ENCODE measurements at regions not wholly inside any gene's neighbourhood (a gene's known extent, or its start where the extent isn't known, plus 50 kb on each side); places are given as distances from the start of the nearest gene placed in this dataset.

DNA sequence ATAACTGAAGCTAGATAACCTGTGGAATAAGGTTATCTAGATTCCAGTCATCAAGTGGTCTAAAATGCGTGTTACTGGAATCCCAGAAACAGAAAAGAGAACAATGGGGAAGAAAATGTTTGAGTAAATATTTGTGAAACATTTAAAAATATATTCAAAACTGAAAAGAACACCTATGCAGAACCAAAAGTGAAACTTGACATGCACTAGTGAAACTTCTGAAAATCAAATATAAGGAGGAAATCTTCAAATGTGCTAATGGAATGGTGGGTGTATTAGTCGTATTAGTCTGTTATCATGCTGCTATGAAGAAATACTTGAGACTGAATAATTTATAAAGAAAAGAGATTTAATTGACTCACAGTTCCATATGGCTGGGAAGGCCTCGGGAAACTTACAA is 512.4 kb upstream of the KLHL4 start:
- TF ChIP-seq CEBPB (IDR thresholded peaks at IDR 0.05; ENCODE audit: low read depth, low read length) (no peak), ZNF274 (IDR thresholded peaks at IDR 0.05; ENCODE audit: borderline replicate concordance, extremely low read depth, low read length) (no peak), POLR2A (IDR thresholded peaks at IDR 0.05; ENCODE audit: control extremely low read depth in 1 of 2, low read depth in 2 of 2, low read length in 2 of 2) (no peak), CREB1 (IDR thresholded peaks at IDR 0.05) (no peak), EZH2 (IDR thresholded peaks at IDR 0.05; ENCODE audit: low read depth, low read length, severe bottlenecking) (no peak), JUND (IDR thresholded peaks at IDR 0.05; ENCODE audit: low read length) (no peak), TAF1 (IDR thresholded peaks at IDR 0.05; ENCODE audit: low read depth, low read length) (no peak), HDAC2 (IDR thresholded peaks at IDR 0.05; ENCODE audit: borderline replicate concordance in 1 of 2, low read depth in 2 of 2, low read length in 2 of 2) (no peak)
- TF ChIP-seq, protein P1, sequence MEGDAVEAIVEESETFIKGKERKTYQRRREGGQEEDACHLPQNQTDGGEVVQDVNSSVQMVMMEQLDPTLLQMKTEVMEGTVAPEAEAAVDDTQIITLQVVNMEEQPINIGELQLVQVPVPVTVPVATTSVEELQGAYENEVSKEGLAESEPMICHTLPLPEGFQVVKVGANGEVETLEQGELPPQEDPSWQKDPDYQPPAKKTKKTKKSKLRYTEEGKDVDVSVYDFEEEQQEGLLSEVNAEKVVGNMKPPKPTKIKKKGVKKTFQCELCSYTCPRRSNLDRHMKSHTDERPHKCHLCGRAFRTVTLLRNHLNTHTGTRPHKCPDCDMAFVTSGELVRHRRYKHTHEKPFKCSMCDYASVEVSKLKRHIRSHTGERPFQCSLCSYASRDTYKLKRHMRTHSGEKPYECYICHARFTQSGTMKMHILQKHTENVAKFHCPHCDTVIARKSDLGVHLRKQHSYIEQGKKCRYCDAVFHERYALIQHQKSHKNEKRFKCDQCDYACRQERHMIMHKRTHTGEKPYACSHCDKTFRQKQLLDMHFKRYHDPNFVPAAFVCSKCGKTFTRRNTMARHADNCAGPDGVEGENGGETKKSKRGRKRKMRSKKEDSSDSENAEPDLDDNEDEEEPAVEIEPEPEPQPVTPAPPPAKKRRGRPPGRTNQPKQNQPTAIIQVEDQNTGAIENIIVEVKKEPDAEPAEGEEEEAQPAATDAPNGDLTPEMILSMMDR (IDR thresholded peaks at IDR 0.05; ENCODE audit: control extremely low read depth in 1 of 3, insufficient read depth in 1 of 3, low read depth in 1 of 3, low read length in 3 of 3): no peak
